Activated CD4-positive, alpha-beta T cell treated with anti-CD3 and anti-CD28 coated beads, Interleukin-2, amount 50 U/mL, for 24 hours (primary cell): ENCODE measurements at regions not wholly inside any gene's neighbourhood (a gene's known extent, or its start where the extent isn't known, plus 50 kb on each side); places are given as distances from the start of the nearest gene placed in this dataset.

ENCODE experiments used
- DNase-seq, 2 donors: peaks; one replicate each; pipeline ENCODE4 v3.0.0-alpha.2; 2020; ENCODE audit warnings: low read depth in 1 of 2, low spot score in 1 of 2

GRCh38 chr11:8323161-8323935, 59.7 kb upstream of the LMO1 start:
- DNase-seq: no peak

DNA sequence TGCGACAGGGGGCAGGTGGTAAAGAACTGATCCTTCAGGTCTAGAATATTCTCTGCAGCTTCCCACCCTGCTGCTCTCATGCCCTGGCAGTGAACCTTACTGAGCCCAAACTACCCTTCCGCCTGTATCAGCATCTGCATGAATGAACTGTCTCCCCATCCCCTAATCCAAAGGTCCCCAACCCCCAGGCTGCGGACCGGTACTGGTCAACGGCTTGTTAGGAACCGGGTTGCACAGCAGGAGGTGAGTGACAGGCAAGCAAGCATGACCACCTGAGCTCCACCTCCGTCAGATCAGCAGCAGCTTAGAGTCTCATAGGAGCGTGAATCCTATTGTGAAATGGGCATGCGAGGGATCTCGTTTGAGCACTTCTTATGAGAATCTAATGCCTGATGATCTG, 58.2 kb upstream of the LMO1 start:
- no peak for DNase-seq

- DNase-seq: no peak
Measured at GRCh38 chr11:8320076-8320475, 56.4 kb upstream of the LMO1 start.

- no peak for DNase-seq
Measured at GRCh38 chr11:8318536-8318935, 54.9 kb upstream of the LMO1 start.

GRCh38 chr11:8317159-8317558, 53.5 kb upstream of the LMO1 start:
- DNase-seq: no peak

GRCh38 chr11:8315954-8316353, 52.3 kb upstream of the LMO1 start:
- DNase-seq: no peak

DNA sequence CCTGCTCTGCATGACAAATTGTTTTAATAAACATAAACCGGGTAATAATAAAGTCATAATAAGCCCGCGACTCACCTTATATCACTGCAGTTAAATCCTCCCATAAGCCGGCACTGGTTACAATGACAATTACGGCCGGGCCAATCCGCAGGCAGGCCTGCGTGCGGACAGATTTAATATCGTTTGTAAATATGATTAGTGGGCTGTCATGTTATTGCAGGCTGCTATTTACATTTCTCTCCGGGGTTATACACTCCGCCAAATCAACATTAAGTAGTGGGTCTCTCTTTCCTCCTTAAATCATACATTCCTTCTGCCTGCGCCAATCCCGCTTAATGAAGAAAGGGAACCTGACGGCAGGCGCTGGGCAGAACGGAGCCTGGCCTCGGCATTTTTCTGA, 51.8 kb upstream of the LMO1 start:
- DNase-seq: no peak

DNA sequence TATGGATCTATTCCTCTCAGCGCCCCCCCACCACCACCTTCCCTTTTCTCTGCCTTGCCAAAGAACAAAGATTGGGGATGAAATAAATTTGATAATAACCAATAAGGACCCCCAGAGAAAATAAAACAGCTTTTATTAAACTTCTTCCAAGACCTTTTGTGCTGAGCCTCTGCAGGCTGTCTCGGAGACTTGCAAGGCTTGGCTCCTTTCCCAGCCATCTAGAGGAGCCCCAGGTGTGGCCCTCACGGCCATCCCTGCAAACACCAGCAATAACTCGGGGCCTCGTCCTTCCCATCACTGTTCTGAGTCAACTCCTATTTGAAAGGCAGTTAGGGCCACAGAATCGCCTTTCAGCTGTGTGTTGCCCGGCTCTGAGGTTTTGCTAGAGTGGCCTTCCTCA, 51.2 kb upstream of the LMO1 start:
- no peak for DNase-seq

GRCh38 chr11:8313504-8314090, 49.9 kb upstream of the LMO1 start:
- no peak for DNase-seq
